ENCODE measurements at regions not wholly inside any gene's neighbourhood (a gene's known extent, or its start where the extent isn't known, plus 50 kb on each side); places are given as distances from the start of the nearest gene placed in this dataset.

- H3K27me3 ChIP-seq (replicated peaks): no peaks in the 10 kb centered on the region
- no peak overlapping the region for H3K4me3 ChIP-seq (ENCODE audit: low read depth, low read length)
- DNase-seq: peak; percentile 35
- no peak overlapping the region for H3K27ac ChIP-seq
- in situ Hi-C loops (cut with HindIII; ENCODE audit: low pct_ligation_motif_present, low sequenced_read_pairs): no loop called here
- no peak for TF ChIP-seq CTCF (IDR thresholded peaks at IDR 0.05; ENCODE audit: low read depth, low read length, missing control alignments)
- no peaks in the 10 kb centered on the region for H3K36me3 ChIP-seq (replicated peaks)
Measured at GRCh38 chr3:145716519-145716918, 444.5 kb downstream of the PLOD2 start.

GRCh38 chr3:145719114-145719513 lies 441.9 kb downstream of the PLOD2 start:
- Histone ChIP-seq H3K4me3 (ENCODE audit: low read depth, low read length) (no peak overlapping the region), H3K36me3 (replicated peaks) (no peaks in the 10 kb centered on the region), H3K27ac (no peak overlapping the region), H3K27me3 (replicated peaks) (no peaks in the 10 kb centered on the region)
- DNase-seq: no peak
- in situ Hi-C loops (cut with HindIII; ENCODE audit: low pct_ligation_motif_present, low sequenced_read_pairs): no loop called here
- no peak for TF ChIP-seq CTCF (IDR thresholded peaks at IDR 0.05; ENCODE audit: low read depth, low read length, missing control alignments)

- no peak overlapping the region for H3K27ac ChIP-seq
Measured at GRCh38 chr3:145721273-145721805, 439.6 kb downstream of the PLOD2 start.

GRCh38 chr3:145721815-145722214 lies 439.2 kb downstream of the PLOD2 start:
- no peak for TF ChIP-seq CTCF (IDR thresholded peaks at IDR 0.05; ENCODE audit: low read depth, low read length, missing control alignments)
- DNase-seq: no peak
- Histone ChIP-seq H3K4me3 (ENCODE audit: low read depth, low read length) (no peak overlapping the region), H3K36me3 (replicated peaks) (no peaks in the 10 kb centered on the region), H3K27ac (no peak overlapping the region), H3K27me3 (replicated peaks) (no peaks in the 10 kb centered on the region)
- in situ Hi-C loops (cut with HindIII; ENCODE audit: low pct_ligation_motif_present, low sequenced_read_pairs): no loop called here

More at GRCh38 chr3:145721273-145721805, 439.6 kb downstream of the PLOD2 start:
- TF ChIP-seq CTCF (IDR thresholded peaks at IDR 0.05; ENCODE audit: low read depth, low read length, missing control alignments): no peak
- Histone ChIP-seq H3K4me3 (ENCODE audit: low read depth, low read length) (no peak overlapping the region), H3K36me3 (replicated peaks) (no peaks in the 10 kb centered on the region), H3K27me3 (replicated peaks) (no peaks in the 10 kb centered on the region)
- in situ Hi-C loops (cut with HindIII; ENCODE audit: low pct_ligation_motif_present, low sequenced_read_pairs): no loop called here
- no peak for DNase-seq

GRCh38 chr3:145727476-145727875 lies 433.5 kb downstream of the PLOD2 start:
- H3K4me3 ChIP-seq (ENCODE audit: low read depth, low read length): no peak overlapping the region
- no peak for TF ChIP-seq CTCF (IDR thresholded peaks at IDR 0.05; ENCODE audit: low read depth, low read length, missing control alignments)
- in situ Hi-C loops (cut with HindIII; ENCODE audit: low pct_ligation_motif_present, low sequenced_read_pairs): no loop called here

GRCh38 chr3:145735631-145736030 lies 425.4 kb downstream of the PLOD2 start:
- TF ChIP-seq CTCF (IDR thresholded peaks at IDR 0.05; ENCODE audit: low read depth, low read length, missing control alignments): no peak
- in situ Hi-C loops (cut with HindIII; ENCODE audit: low pct_ligation_motif_present, low sequenced_read_pairs): no loop called here
- Histone ChIP-seq H3K27me3 (replicated peaks) (no peaks in the 10 kb centered on the region), H3K27ac (no peak overlapping the region), H3K36me3 (replicated peaks) (no peaks in the 10 kb centered on the region), H3K4me3 (ENCODE audit: low read depth, low read length) (no peak overlapping the region)
- DNase-seq: no peak

More at GRCh38 chr3:145727476-145727875, 433.5 kb downstream of the PLOD2 start:
- Histone ChIP-seq H3K36me3 (replicated peaks) (no peaks in the 10 kb centered on the region), H3K27me3 (replicated peaks) (no peaks in the 10 kb centered on the region), H3K27ac (no peak overlapping the region)
- DNase-seq: no peak
